IMR-90 (cell line): ENCODE measurements at regions not wholly inside any gene's neighbourhood (a gene's known extent, or its start where the extent isn't known, plus 50 kb on each side); places are given as distances from the start of the nearest gene placed in this dataset.

Source experiments
- ATAC-seq: fragments of 200-7000 bp; cut with Tn5 transposase; 2 replicates; pipeline ENCODE4 v1.9.1; 2020; ENCODE audit warnings: low read depth, mild to moderate bottlenecking, moderate library complexity
- BruUV-seq: library from RNA; stranded (reverse); fragments of 400-500 nt; replicated peaks from 2 replicates; lab custom pipeline; 2021; lab: Mats Ljungman, UMichigan
- CTCF ChIA-PET: fragments of 300-600 bp; formaldehyde crosslinking; extraction: SDS; loops from one replicate; lab custom pipeline; 2021; ENCODE audit warnings: antibody characterized with exemption; lab: Yijun Ruan, JAX
- POLR2A ChIA-PET: fragments of 300-600 bp; sonication (Branson Sonifier 250); formaldehyde crosslinking; loops from one replicate; lab custom pipeline; 2022; ENCODE audit warnings: antibody characterized with exemption; ENCODE audit not compliant: unreplicated experiment; lab: Charles Lee
- DNase-seq: peaks from one replicate; pipeline ENCODE4 v3.0.0; 2013
- H2AFZ ChIP-seq: replicated peaks from 2 replicates; pipeline ENCODE3; 2013; ENCODE audit warnings: low read length, mild to moderate bottlenecking; ENCODE audit not compliant: poor library complexity
- H2AK5ac ChIP-seq: 2 replicates; pipeline ENCODE4 v1.6.1; 2013; ENCODE audit warnings: low read depth, low read length, inconsistent platforms
- H2AK9ac ChIP-seq: replicated peaks from 2 replicates; pipeline ENCODE3; 2013; ENCODE audit warnings: mild to moderate bottlenecking, low read depth, low read length, moderate library complexity; ENCODE audit not compliant: poor library complexity
- H2BK120ac ChIP-seq: 2 replicates; pipeline ENCODE4 v1.6.1; 2013; ENCODE audit warnings: low read depth, low read length, inconsistent platforms
- H2BK15ac ChIP-seq: 3 replicates; pipeline ENCODE4 v1.6.1; 2013; ENCODE audit warnings: low read depth, low read length, inconsistent platforms
- H2BK20ac ChIP-seq: 2 replicates; pipeline ENCODE4 v1.6.1; 2013; ENCODE audit warnings: low read depth, mild to moderate bottlenecking, inconsistent platforms, low read length, moderate library complexity
- H2BK5ac ChIP-seq: 2 replicates; pipeline ENCODE4 v1.6.1; 2013; ENCODE audit warnings: mild to moderate bottlenecking, low read depth, low read length, inconsistent platforms; ENCODE audit not compliant: poor library complexity, severe bottlenecking
- H3K14ac ChIP-seq: replicated peaks from 2 replicates; pipeline ENCODE4 v1.6.1; 2013; ENCODE audit warnings: low read depth, low read length, inconsistent platforms
- H3K18ac ChIP-seq: 2 replicates; pipeline ENCODE4 v1.6.1; 2013; ENCODE audit warnings: low read depth, low read length, control low read depth
- H3K23ac ChIP-seq: 2 replicates; pipeline ENCODE4 v1.6.1; 2013; ENCODE audit warnings: low read depth, low read length, inconsistent platforms
- H3K27ac ChIP-seq: 2 replicates; pipeline ENCODE4 v1.5.1; 2013; ENCODE audit warnings: mild to moderate bottlenecking, control low read depth, low read length; ENCODE audit not compliant: insufficient read depth
- H3K27me3 ChIP-seq: 2 replicates; pipeline ENCODE4 v1.6.1; 2013; ENCODE audit warnings: low read length; ENCODE audit not compliant: control insufficient read depth, insufficient read depth
- H3K36me3 ChIP-seq: 2 replicates; pipeline ENCODE4 v1.6.1; 2013; ENCODE audit warnings: low read length, mixed read lengths; ENCODE audit not compliant: control insufficient read depth, insufficient read depth
- H3K4ac ChIP-seq: 2 replicates; pipeline ENCODE4 v1.6.1; 2013; ENCODE audit warnings: low read depth, low read length, inconsistent platforms
- H3K4me1 ChIP-seq: 2 replicates; pipeline ENCODE4 v1.6.1; 2013; ENCODE audit warnings: low read length, mixed read lengths; ENCODE audit not compliant: control insufficient read depth, insufficient read depth
- H3K4me2 ChIP-seq: 2 replicates; pipeline ENCODE4 v1.6.1; 2013; ENCODE audit warnings: low read depth, mild to moderate bottlenecking, control low read depth, low read length, moderate library complexity
- H3K4me3 ChIP-seq: 2 replicates; pipeline ENCODE4 v1.5.1; 2013; ENCODE audit warnings: low read depth, mild to moderate bottlenecking, control low read depth, low read length, moderate library complexity; ENCODE audit not compliant: insufficient read depth
- H3K56ac ChIP-seq: 2 replicates; pipeline ENCODE4 v1.6.1; 2013; ENCODE audit warnings: low read length, inconsistent platforms; ENCODE audit not compliant: insufficient read depth; ENCODE audit errors: extremely low read depth
- H3K79me1 ChIP-seq, 2 experiments: 2 replicates each; pipeline ENCODE4 v1.6.1; 2013; ENCODE audit warnings: low read length in 2 of 2, inconsistent platforms in 1 of 2, low read depth in 1 of 2
- H3K9ac ChIP-seq: 2 replicates; pipeline ENCODE4 v1.6.1; 2013; ENCODE audit warnings: low read depth, low read length, control low read depth
- H3K9me1 ChIP-seq: 2 replicates; pipeline ENCODE4 v1.6.1; 2013; ENCODE audit warnings: low read length, inconsistent platforms; ENCODE audit not compliant: insufficient read depth
- H3K9me3 ChIP-seq: 2 replicates; pipeline ENCODE4 v1.6.1; 2013; ENCODE audit warnings: low read length; ENCODE audit not compliant: control insufficient read depth, insufficient read depth
- H4K20me1 ChIP-seq: 2 replicates; pipeline ENCODE4 v1.6.1; 2013; ENCODE audit warnings: low read length, inconsistent platforms; ENCODE audit not compliant: insufficient read depth
- H4K5ac ChIP-seq: 2 replicates; pipeline ENCODE4 v1.6.1; 2013; ENCODE audit warnings: mild to moderate bottlenecking, low read depth, low read length, control low read depth
- H4K8ac ChIP-seq, 2 experiments: 2 replicates each; pipeline ENCODE4 v1.6.1; 2013; ENCODE audit warnings: low read depth in 2 of 2, low read length in 2 of 2, control low read depth in 1 of 2, inconsistent platforms in 1 of 2
- H4K91ac ChIP-seq: 2 replicates; pipeline ENCODE4 v1.6.1; 2013; ENCODE audit warnings: low read depth, low read length, inconsistent platforms; ENCODE audit not compliant: insufficient read depth
- CTCF ChIP-seq: conservative IDR thresholded peaks from 2 replicates; pipeline ENCODE4 v1.5.1; 2012; ENCODE audit warnings: mild to moderate bottlenecking, low read depth, low read length, improper control_type of control experiment
- MAFK ChIP-seq: IDR thresholded peaks from 2 replicates; pipeline ENCODE4 v1.6.1; 2012; ENCODE audit warnings: low read depth, low read length, improper control_type of control experiment
- MAZ ChIP-seq: IDR thresholded peaks from 2 replicates; pipeline ENCODE4 v1.6.1; 2012; ENCODE audit warnings: low read depth, mild to moderate bottlenecking, low read length, improper control_type of control experiment, moderate library complexity, borderline replicate concordance
- POLR2A ChIP-seq: IDR thresholded peaks from 2 replicates; pipeline ENCODE4 v1.6.1; 2012; ENCODE audit warnings: mild to moderate bottlenecking, low read depth, low read length
- RAD21 ChIP-seq: IDR thresholded peaks from 2 replicates; pipeline ENCODE4 v1.6.1; 2012; ENCODE audit warnings: low read length, improper control_type of control experiment
- SMC3 ChIP-seq: fragments of 150-350 bp; IDR thresholded peaks from 2 replicates; pipeline ENCODE4 v1.6.1; 2016; ENCODE audit warnings: low read depth, mild to moderate bottlenecking, antibody characterized with exemption, low read length, moderate library complexity
- WGBS, 2 experiments: methylation state at CpG; one replicate each; pipeline versions ENCODE4 v1.1.5 to v1.1.7; 2013; ENCODE audit warnings: missing lambda C conversion rate in 2 of 2; ENCODE audit not compliant: insufficient read length in 1 of 2; ENCODE audit errors: extremely low coverage in 2 of 2; 5-methylcytosine and 5-hydroxymethylcytosine counted together
- dilution Hi-C: fragments of 300-500 bp; cut with HindIII; formaldehyde crosslinking; loops from one replicate; pipeline ENCODE4 v1.14.3; 2018; ENCODE audit warnings: low sequenced_read_pairs; ENCODE audit not compliant: unreplicated experiment
- in situ Hi-C: fragments of 300-500 bp; cut with MboI; formaldehyde crosslinking; loops from 3 replicates; pipeline ENCODE4 v1.14.3; 2019; ENCODE audit warnings: low sequenced_read_pairs, inconsistent platforms, mixed read lengths
- intact Hi-C: fragments of 100-400 bp; cut with micrococcal nuclease; formaldehyde crosslinking; loops from 2 replicates; pipeline ENCODE4 v1.10.0; 2022

GRCh38 chr1:244967159-244967558 lies 102.8 kb upstream of the HNRNPU start:
- no peak overlapping the region for H2BK20ac ChIP-seq
- H3K79me1 ChIP-seq, result peaks cover 13 to 14% of the 10 kb centered on the region in 2 experiments
- H4K8ac ChIP-seq, result no peak overlapping the region
- no peak overlapping the region for H3K56ac ChIP-seq
- H4K20me1 ChIP-seq, result no peaks in the 10 kb centered on the region
- no peak overlapping the region for H3K14ac ChIP-seq
- H3K23ac ChIP-seq, result no peak overlapping the region
- H3K9ac ChIP-seq, result no peak overlapping the region
- no TSS peak for BruUV-seq
- no peak overlapping the region for H3K4ac ChIP-seq
- no peaks in the 10 kb centered on the region for H3K9me3 ChIP-seq
- no peaks in the 10 kb centered on the region for H3K36me3 ChIP-seq
- in situ Hi-C loops (no loop called here), intact Hi-C loops (no loop called here), dilution Hi-C loops (no loop called here)
- ATAC-seq, result no peak
- H4K5ac ChIP-seq, result no peak overlapping the region
- H3K4me2 ChIP-seq, result no peak overlapping the region
- no peak for DNase-seq
- H3K4me1 ChIP-seq, result peaks cover 18% of the 10 kb centered on the region
- no peak overlapping the region for H3K18ac ChIP-seq
- H3K4me3 ChIP-seq, result no peak overlapping the region
- no peak overlapping the region for H4K91ac ChIP-seq
- no peak overlapping the region for H2BK15ac ChIP-seq
- peak; percentile 98 for TF ChIP-seq MAFK
- no peak for TF ChIP-seq CTCF
- TF ChIP-seq POLR2A, result no peak
- no peak for TF ChIP-seq RAD21
- no peak for TF ChIP-seq MAZ
- no peak for TF ChIP-seq SMC3
- WGBS, 2 experiments, result no CpG with 5 or more reads among the region's 2 CpGs
- H2BK120ac ChIP-seq, result no peak overlapping the region
- no peak overlapping the region for H2AFZ ChIP-seq
- H3K9me1 ChIP-seq, result peaks cover 15% of the 10 kb centered on the region
- H2BK5ac ChIP-seq, result no peak overlapping the region
- no peak overlapping the region for H3K27ac ChIP-seq
- no peak overlapping the region for H2AK5ac ChIP-seq
- H2AK9ac ChIP-seq, result no peak overlapping the region
- H3K27me3 ChIP-seq, result no peaks in the 10 kb centered on the region
- POLR2A ChIA-PET, result no interaction called here
- CTCF ChIA-PET, result no interaction called here
